ENCODE measurements at regions not wholly inside any gene's neighbourhood (a gene's known extent, or its start where the extent isn't known, plus 50 kb on each side); places are given as distances from the start of the nearest gene placed in this dataset.

DNA sequence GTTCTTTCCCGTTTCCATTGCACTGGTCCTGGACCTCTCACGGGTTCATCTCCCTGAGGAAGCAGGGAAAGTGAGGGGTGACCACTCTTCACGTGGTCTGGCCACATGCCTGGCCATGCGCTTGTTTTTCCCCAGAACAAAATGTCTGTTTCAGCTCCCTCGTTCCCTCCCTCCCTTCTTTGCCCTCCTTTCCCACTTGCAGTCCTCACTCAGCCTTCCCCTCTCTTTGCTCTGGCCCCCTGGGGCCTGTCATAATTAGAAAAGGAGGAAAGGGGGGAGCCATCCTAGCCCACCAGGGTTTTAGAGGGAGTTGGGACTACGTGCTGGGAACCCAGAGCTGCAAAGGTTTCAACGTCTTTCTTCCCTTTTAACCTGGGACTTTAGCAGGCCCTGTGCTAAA is 52.8 kb upstream of the CADM1 start:
- no peak for ATAC-seq

DNA sequence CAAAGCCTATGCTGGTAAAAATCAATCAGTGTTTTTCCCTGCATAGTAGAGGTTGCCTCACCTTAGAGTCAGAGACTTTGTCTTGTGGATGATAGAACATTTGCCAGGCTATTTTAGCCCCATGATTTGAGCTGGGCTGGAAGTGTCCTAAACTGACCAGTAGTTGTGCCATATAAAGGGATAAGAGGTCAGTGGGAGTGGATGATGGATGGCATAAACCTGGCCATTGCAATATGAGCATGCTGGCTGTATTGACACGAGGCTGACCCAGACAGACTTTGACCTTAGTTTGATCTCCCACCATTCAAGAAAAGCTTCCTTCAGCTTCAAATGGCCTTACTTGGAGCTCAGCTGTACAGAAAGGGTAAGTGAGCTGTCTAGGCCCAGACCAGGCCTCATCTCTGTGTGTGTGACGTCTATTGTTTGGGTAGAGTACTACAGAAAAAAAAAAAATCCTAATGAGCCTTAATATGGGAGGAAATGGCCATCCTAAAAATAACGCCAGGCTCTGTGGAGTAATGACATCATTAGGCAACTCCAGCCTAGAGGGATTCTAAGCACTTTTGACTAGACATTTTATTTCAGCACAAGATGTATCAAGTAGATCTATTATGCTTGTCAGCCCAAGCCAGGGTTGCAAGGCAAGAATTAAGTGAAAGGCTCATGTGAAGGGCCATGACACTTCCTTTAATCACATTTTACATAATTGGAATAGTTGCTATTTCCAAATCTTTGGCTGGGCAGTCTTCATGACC is 51.3 kb upstream of the CADM1 start:
- no peak for ATAC-seq
- TF ChIP-seq GLIS3 (CRISPR knock-in tag; IDR thresholded peaks at IDR 0.05) (no peak), ZNF70 (CRISPR knock-in tag; IDR thresholded peaks at IDR 0.05) (no peak), ZFP3 (CRISPR knock-in tag; IDR thresholded peaks at IDR 0.05) (no peak), CSDC2 (CRISPR knock-in tag; IDR thresholded peaks at IDR 0.05) (no peak)
- TF ChIP-seq, protein P1, sequence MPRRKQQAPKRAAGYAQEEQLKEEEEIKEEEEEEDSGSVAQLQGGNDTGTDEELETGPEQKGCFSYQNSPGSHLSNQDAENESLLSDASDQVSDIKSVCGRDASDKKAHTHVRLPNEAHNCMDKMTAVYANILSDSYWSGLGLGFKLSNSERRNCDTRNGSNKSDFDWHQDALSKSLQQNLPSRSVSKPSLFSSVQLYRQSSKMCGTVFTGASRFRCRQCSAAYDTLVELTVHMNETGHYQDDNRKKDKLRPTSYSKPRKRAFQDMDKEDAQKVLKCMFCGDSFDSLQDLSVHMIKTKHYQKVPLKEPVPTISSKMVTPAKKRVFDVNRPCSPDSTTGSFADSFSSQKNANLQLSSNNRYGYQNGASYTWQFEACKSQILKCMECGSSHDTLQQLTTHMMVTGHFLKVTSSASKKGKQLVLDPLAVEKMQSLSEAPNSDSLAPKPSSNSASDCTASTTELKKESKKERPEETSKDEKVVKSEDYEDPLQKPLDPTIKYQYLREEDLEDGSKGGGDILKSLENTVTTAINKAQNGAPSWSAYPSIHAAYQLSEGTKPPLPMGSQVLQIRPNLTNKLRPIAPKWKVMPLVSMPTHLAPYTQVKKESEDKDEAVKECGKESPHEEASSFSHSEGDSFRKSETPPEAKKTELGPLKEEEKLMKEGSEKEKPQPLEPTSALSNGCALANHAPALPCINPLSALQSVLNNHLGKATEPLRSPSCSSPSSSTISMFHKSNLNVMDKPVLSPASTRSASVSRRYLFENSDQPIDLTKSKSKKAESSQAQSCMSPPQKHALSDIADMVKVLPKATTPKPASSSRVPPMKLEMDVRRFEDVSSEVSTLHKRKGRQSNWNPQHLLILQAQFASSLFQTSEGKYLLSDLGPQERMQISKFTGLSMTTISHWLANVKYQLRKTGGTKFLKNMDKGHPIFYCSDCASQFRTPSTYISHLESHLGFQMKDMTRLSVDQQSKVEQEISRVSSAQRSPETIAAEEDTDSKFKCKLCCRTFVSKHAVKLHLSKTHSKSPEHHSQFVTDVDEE (CRISPR knock-in tag; IDR thresholded peaks at IDR 0.05), result no peak

More for the DNA sequence above, 52.8 kb upstream of the CADM1 start:
- TF ChIP-seq, protein P2, sequence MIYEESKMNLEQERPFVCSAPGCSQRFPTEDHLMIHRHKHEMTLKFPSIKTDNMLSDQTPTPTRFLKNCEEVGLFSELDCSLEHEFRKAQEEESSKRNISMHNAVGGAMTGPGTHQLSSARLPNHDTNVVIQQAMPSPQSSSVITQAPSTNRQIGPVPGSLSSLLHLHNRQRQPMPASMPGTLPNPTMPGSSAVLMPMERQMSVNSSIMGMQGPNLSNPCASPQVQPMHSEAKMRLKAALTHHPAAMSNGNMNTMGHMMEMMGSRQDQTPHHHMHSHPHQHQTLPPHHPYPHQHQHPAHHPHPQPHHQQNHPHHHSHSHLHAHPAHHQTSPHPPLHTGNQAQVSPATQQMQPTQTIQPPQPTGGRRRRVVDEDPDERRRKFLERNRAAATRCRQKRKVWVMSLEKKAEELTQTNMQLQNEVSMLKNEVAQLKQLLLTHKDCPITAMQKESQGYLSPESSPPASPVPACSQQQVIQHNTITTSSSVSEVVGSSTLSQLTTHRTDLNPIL (CRISPR knock-in tag; IDR thresholded peaks at IDR 0.05; ENCODE audit: low read depth), result no peak
- TF ChIP-seq BACH2 (CRISPR knock-in tag; IDR thresholded peaks at IDR 0.05; ENCODE audit: borderline replicate concordance), result no peak
- no peak for TF ChIP-seq ZFP3 (CRISPR knock-in tag; IDR thresholded peaks at IDR 0.05)
- no peak for TF ChIP-seq ESRRG (CRISPR knock-in tag; IDR thresholded peaks at IDR 0.05)
- no peak for TF ChIP-seq OSR1 (CRISPR knock-in tag; IDR thresholded peaks at IDR 0.05)
- no peak for TF ChIP-seq PPARA (CRISPR knock-in tag; IDR thresholded peaks at IDR 0.05; ENCODE audit: borderline replicate concordance)
- no peak for TF ChIP-seq ZFP30 (CRISPR knock-in tag; IDR thresholded peaks at IDR 0.05)
- TF ChIP-seq ARNTL (CRISPR knock-in tag; IDR thresholded peaks at IDR 0.05; ENCODE audit: borderline replicate concordance, low read depth), result no peak
- no peak for TF ChIP-seq ZNF70 (CRISPR knock-in tag; IDR thresholded peaks at IDR 0.05)
- no peak for TF ChIP-seq ZNF565 (CRISPR knock-in tag; conservative IDR thresholded peaks at IDR 0.05; ENCODE audit: low read depth)
- TF ChIP-seq, protein P1 (CRISPR knock-in tag; IDR thresholded peaks at IDR 0.05), result no peak
- TF ChIP-seq, protein P3, sequence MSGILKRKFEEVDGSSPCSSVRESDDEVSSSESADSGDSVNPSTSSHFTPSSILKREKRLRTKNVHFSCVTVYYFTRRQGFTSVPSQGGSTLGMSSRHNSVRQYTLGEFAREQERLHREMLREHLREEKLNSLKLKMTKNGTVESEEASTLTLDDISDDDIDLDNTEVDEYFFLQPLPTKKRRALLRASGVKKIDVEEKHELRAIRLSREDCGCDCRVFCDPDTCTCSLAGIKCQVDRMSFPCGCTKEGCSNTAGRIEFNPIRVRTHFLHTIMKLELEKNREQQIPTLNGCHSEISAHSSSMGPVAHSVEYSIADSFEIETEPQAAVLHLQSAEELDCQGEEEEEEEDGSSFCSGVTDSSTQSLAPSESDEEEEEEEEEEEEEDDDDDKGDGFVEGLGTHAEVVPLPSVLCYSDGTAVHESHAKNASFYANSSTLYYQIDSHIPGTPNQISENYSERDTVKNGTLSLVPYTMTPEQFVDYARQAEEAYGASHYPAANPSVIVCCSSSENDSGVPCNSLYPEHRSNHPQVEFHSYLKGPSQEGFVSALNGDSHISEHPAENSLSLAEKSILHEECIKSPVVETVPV (CRISPR knock-in tag; IDR thresholded peaks at IDR 0.05), result no peak
